Stimulated activated CD4-positive, alpha-beta T cell treated with anti-CD3 and anti-CD28 coated beads, Interleukin-12 subunit alpha, Interleukin-12 subunit beta, amount 100 ng/mL, for 4 hours (primary cell): ENCODE measurements at regions not wholly inside any gene's neighbourhood (a gene's known extent, or its start where the extent isn't known, plus 50 kb on each side); places are given as distances from the start of the nearest gene placed in this dataset.

Experiments used
- DNase-seq: peaks from one replicate; pipeline ENCODE4 v3.0.0-alpha.2; 2020

- no peak for DNase-seq
These were observed 348.3 kb upstream of the TMCO5A start for GRCh38 chr15:37586011-37586583.

GRCh38 chr15:37586976-37587375 lies 347.5 kb upstream of the TMCO5A start:
- DNase-seq: no peak

GRCh38 chr15:37594417-37594816 lies 340.0 kb upstream of the TMCO5A start:
- DNase-seq: no peak

- DNase-seq: no peak
These were observed 338.9 kb upstream of the TMCO5A start for GRCh38 chr15:37595426-37595970.

DNA sequence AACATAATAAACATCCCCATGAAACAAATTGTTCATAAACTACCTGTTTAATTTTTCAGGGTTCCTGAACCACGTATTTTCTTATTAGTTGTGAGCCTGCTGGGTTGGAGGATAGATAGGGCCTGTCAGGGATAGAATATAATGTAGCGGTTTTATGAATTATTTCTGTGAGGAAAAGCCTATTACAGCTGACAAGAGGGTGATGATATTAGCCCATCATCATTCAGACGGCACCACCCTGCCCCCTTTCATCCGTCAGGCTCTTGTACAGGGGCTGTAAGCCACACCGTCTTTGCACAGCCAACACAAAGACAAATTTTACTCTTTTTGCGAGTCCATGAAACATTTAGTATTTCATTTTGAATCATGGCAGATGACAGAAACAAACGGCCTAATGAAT lies 335.3 kb upstream of the TMCO5A start:
- no peak for DNase-seq

GRCh38 chr15:37616215-37616614 lies 318.2 kb upstream of the TMCO5A start:
- no peak for DNase-seq

DNA sequence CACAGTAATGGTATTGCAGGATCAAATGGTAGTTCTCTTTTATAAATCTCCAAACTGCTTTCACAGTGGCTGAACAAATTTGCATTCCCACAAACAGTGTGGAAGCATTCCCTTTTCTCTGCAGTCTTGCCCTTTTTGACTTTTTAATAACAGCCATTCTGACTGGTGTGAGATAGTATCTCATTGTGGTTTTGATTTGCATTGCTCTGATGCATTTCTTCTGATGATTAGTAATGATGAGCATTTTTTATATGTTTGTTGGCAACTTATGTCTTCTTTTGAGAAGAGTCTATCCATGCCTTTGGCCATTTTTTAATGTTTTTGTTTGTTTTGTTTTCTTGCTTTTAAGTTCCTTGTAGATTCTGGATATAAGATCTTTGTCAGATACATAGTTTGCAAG lies 316.1 kb upstream of the TMCO5A start:
- DNase-seq: no peak

GRCh38 chr15:37619358-37620042 lies 314.9 kb upstream of the TMCO5A start:
- no peak for DNase-seq

DNA sequence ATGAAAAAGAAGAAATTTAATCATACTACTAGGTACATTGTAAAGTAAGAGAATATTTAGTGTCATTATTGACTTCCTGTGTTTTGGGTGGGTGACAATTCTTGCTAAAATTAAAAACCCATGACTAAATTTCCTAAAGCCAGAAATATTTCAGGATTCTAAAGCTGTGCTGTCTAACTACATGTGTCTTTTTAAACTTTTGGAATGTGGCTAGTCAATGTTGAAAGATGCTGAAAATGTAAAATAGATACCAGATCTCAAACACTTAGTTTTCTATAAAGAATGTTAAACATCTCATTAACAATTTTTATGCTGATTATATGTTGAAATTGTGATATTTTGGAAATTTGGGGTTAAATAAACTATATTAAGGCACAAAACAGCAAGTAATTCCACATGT lies 308.9 kb upstream of the TMCO5A start:
- no peak for DNase-seq

DNA sequence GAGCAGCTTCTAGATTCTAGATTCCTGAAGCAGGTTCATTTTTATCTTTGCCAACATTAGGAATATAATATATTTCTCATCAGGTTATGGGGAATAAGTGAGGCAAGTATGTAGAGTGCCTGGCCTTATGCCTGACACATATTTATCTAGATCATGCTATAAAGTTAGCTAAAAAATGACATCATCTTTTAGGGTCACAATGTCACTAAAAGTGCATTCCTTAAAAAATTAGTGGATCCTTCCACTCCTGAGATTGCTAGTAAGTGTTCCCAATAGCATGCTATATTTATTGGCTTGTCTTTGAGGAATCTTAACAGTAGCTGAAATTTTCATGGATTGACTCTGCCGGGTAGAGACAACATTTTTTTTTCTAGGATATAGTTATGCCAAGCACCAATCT lies 305.9 kb upstream of the TMCO5A start:
- no peak for DNase-seq

DNA sequence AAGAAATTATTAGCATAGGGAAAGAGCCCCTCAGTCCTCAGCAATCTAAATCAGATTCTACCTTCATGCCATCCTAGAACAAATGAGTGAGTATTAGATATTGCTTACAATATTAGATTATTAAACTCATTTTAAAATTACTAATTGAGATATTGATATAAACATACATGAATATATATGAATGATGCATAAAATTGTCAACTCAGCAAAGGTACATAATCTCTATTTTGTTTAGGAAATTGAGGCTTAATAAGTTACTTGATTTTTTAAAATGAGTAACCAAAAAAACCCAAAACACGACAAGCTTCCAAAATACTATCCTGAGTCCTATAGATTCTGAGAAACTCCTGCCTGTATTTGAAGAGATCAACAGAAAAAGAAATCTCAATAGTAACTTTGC lies 297.7 kb upstream of the TMCO5A start:
- no peak for DNase-seq

DNA sequence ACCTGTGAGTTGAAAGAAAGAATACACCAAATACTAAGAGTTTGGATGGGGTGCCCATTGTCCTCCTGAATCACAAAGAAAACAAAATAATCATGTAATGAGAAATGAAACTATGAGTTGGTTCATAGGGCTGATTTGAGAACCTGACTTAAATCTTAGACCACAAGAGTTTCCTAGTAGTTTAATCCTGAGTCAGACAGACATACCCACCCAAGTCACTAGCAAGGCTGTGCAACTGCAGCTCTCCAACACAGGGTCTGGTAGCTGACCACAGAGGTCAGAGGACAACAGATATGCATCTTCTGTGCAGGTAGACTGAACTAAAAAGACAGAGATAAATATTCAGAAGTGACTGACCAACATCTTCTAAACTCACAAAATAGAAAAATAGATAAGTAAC lies 296.3 kb upstream of the TMCO5A start:
- DNase-seq: no peak

GRCh38 chr15:37638691-37639090 lies 295.7 kb upstream of the TMCO5A start:
- DNase-seq: no peak

GRCh38 chr15:37652646-37653417 lies 281.6 kb upstream of the TMCO5A start:
- no peak for DNase-seq

GRCh38 chr15:37678124-37678523 lies 256.3 kb upstream of the TMCO5A start:
- DNase-seq: no peak

DNA sequence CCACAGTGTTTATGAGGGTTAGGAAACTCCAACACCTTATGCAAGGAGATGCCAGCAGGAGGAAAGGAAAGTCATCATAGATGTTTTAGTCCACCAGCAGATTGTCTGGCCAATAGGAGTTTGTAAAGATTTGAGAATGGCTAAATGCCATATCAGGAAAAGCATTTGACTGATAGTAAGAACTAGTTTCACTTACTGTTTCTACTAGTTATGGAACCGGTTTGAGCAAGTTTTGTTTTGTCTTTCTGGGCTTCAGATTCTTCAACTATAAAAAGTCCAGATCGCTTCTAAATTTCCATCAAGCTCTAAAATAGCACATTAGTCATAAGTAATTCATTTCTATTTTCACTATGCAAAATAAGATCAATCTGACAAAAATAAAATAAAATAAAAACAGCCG lies 254.8 kb upstream of the TMCO5A start:
- DNase-seq: no peak

DNA sequence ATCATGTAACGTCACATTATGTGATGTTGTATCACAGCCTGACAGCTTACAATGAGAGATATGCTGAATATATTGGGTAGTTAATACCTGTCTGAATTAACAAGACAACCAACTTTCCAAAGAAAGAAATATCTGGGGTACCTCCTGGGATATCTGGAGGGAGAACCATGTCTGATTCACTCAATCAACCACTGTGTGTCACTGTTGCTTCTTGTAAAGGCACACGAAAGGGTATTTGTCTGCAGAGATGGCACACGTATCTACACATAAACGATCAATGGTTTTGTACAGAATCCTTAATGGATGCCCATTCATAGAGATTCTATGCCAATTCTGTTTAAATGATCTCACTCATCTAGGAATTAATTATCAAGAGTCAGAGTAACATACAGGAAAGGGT lies 252.1 kb upstream of the TMCO5A start:
- DNase-seq: no peak

DNA sequence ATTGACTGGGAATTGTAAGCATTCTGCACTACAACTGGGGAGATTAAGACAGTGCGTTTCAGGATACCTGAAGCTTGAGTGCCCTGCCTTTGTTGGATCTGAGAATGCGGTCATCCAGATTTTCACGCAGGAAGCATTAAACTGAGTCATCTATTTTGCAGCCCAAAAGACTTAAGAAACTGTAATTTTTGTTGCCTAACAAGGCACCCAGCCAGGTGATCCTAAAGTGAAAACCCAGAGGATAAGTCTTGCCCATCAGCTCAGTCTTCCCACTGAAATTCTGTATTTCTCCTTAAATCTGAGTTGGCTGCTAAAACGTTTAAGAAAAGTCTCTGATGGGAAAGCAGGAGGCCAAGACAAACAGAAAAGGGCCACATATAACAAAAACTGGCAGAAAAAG lies 242.5 kb upstream of the TMCO5A start:
- no peak for DNase-seq

- DNase-seq: no peak
These were observed 240.5 kb upstream of the TMCO5A start for GRCh38 chr15:37693926-37694325.

DNA sequence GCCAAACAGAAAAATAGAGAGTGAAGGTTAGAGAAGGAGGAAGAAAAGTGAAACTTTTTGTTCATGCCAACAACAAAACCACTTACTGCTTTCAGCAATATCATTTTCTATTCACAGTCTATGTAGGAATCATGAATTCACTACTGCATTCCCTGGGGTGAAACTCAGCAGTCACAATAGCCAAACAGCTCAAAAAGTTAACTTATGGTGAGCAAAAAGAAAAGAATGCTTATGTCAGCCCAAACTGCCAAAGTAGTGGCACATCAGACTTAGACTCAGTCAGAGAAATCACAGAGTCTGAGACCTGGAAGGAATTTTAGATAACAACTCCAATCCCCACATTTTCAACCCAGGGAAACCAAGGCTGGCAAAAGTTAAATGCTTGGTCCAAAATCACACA lies 238.7 kb upstream of the TMCO5A start:
- no peak for DNase-seq

DNA sequence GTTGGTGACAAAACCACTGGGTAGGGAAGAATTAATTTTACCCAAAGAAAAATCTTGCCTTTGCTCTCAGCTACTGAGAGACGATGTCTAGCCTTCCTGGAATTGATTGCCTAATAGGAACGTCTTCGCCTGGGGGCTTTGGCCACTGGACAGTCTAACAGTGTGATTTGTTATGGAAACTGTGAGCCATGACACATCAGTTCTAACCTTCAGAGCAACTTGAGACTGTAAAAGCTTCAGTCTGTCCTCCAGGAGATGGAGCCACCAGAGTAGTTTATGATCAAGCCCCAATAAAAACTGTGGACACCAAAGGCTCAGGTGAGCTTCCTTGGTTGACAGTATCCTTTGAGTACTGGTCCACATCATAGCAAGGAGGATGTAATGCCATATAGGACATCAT lies 235.8 kb upstream of the TMCO5A start:
- no peak for DNase-seq

GRCh38 chr15:37701230-37701629 lies 233.2 kb upstream of the TMCO5A start:
- DNase-seq: no peak

GRCh38 chr15:37709669-37710068 lies 224.8 kb upstream of the TMCO5A start:
- no peak for DNase-seq

- no peak for DNase-seq
These were observed 219.3 kb upstream of the TMCO5A start for GRCh38 chr15:37715101-37715500.
